ENCODE measurements at regions not wholly inside any gene's neighbourhood (a gene's known extent, or its start where the extent isn't known, plus 50 kb on each side); places are given as distances from the start of the nearest gene placed in this dataset.

- Histone ChIP-seq H2AFZ (ENCODE audit: low read length) (no peak overlapping the region), H3K9ac (ENCODE audit: low read length) (no peak overlapping the region), H3K79me2 (ENCODE audit: low read length) (no peaks in the 10 kb centered on the region), H3K4me2 (ENCODE audit: low read depth, low read length, poor library complexity, severe bottlenecking) (no peak overlapping the region), H3K36me3 (ENCODE audit: insufficient read depth, low read length) (no peaks in the 10 kb centered on the region), H3K4me3 (ENCODE audit: low read length) (no peak overlapping the region), H4K20me1 (ENCODE audit: insufficient read depth, low read depth, low read length) (no peaks in the 10 kb centered on the region), H3K4me1 (ENCODE audit: low read length) (no peaks in the 10 kb centered on the region), H3K27me3 (ENCODE audit: low read length) (no peaks in the 10 kb centered on the region), H3K9me3 (ENCODE audit: low read length) (no peaks in the 10 kb centered on the region), H3K27ac (ENCODE audit: low read length) (no peak overlapping the region), H3K9me2 (replicated peaks; ENCODE audit: insufficient read depth, low read length) (no peaks in the 10 kb centered on the region)
- DNase-seq = no peak
Measured at GRCh38 chr2:14420851-14421250, 211.7 kb upstream of the LRATD1 start.

DNA sequence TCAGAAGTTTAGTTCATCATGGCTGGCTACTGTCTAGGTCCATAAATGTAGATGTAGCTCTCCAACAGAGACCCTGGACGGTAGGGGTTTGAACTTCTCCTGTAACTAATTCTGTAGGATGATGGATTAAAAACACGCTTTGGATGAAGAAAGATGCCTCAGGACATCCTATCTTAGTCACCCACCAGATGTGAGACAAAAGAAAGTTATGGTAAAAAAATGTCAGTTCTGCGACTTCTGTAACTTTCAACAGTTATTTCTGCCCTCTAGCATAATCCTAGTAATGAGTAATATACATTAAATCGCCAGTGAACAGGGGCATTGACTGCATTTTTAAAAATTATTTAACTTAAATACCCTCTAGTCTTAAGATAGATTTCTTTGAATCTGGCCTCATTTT, 210.1 kb upstream of the LRATD1 start:
- Histone ChIP-seq H3K9me2 (replicated peaks; ENCODE audit: insufficient read depth, low read length) (no peaks in the 10 kb centered on the region), H3K27ac (ENCODE audit: low read length) (no peak overlapping the region), H2AFZ (ENCODE audit: low read length) (no peak overlapping the region), H3K9ac (ENCODE audit: low read length) (no peak overlapping the region), H3K4me2 (ENCODE audit: low read depth, low read length, poor library complexity, severe bottlenecking) (no peak overlapping the region), H3K27me3 (ENCODE audit: low read length) (no peaks in the 10 kb centered on the region), H4K20me1 (ENCODE audit: insufficient read depth, low read depth, low read length) (no peaks in the 10 kb centered on the region), H3K4me3 (ENCODE audit: low read length) (no peak overlapping the region), H3K9me3 (ENCODE audit: low read length) (no peaks in the 10 kb centered on the region; the same call in 1 of the 2 replicates), H3K36me3 (ENCODE audit: insufficient read depth, low read length) (no peaks in the 10 kb centered on the region), H3K79me2 (ENCODE audit: low read length) (no peaks in the 10 kb centered on the region), H3K4me1 (ENCODE audit: low read length) (no peaks in the 10 kb centered on the region)
- no peak for DNase-seq

DNA sequence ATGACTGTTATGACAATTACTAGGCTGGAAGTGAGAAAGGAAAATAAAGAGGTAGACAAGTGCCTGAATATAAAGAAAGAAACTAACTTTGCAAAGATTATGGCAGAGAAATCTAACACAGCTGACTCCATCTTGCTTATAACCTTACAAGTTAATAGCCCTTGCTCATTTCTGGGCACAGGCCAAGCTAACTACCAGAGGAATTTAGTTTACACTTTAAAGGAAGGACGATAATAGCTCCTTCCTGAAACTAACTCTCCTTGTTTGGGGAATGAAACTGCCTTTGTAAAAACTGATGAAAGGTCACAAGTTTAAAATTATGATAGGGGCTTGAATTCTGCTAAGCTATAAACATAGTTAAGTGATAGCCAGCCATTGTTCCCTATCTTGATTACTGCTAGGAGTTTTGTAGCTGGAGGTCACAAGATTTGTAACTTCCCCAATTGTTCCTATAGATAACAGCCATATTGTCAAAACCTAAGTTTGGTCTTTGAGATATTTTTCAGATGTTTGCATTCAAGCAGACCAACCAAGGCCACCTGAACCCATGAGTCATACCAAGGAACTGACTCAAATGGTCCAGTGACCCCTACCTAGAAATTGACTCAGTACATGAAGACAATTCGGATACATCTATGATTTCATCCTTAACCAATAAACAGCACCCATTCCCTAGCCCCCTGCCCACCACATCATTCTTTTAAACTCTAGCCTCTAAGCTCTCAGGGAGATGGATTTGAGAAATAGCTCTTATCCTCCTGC, 209.2 kb upstream of the LRATD1 start:
- H2AFZ ChIP-seq (ENCODE audit: low read length) = no peak overlapping the region
- H3K9ac ChIP-seq (ENCODE audit: low read length) = no peak overlapping the region
- H3K9me2 ChIP-seq (replicated peaks; ENCODE audit: insufficient read depth, low read length) = no peaks in the 10 kb centered on the region
- no peak overlapping the region for H3K27ac ChIP-seq (ENCODE audit: low read length)
- no peaks in the 10 kb centered on the region for H3K27me3 ChIP-seq (ENCODE audit: low read length)
- H4K20me1 ChIP-seq (ENCODE audit: insufficient read depth, low read depth, low read length) = no peaks in the 10 kb centered on the region
- DNase-seq = no peak
- H3K79me2 ChIP-seq (ENCODE audit: low read length) = no peaks in the 10 kb centered on the region
- no peak overlapping the region for H3K4me3 ChIP-seq (ENCODE audit: low read length)
- H3K4me1 ChIP-seq (ENCODE audit: low read length) = no peaks in the 10 kb centered on the region
- no peaks in the 10 kb centered on the region; the same call in 1 of the 2 replicates for H3K9me3 ChIP-seq (ENCODE audit: low read length)
- no peaks in the 10 kb centered on the region for H3K36me3 ChIP-seq (ENCODE audit: insufficient read depth, low read length)
- H3K4me2 ChIP-seq (ENCODE audit: low read depth, low read length, poor library complexity, severe bottlenecking) = no peak overlapping the region

GRCh38 chr2:14424478-14425390, 207.8 kb upstream of the LRATD1 start:
- no peaks in the 10 kb centered on the region for H3K36me3 ChIP-seq (ENCODE audit: insufficient read depth, low read length)
- H3K4me1 ChIP-seq (ENCODE audit: low read length) = no peaks in the 10 kb centered on the region
- H3K4me3 ChIP-seq (ENCODE audit: low read length) = no peak overlapping the region
- no peaks in the 10 kb centered on the region for H3K79me2 ChIP-seq (ENCODE audit: low read length)
- no peak overlapping the region for H3K9ac ChIP-seq (ENCODE audit: low read length)
- no peak overlapping the region for H3K27ac ChIP-seq (ENCODE audit: low read length)
- H3K9me3 ChIP-seq (ENCODE audit: low read length) = no peaks in the 10 kb centered on the region; the same call in 1 of the 2 replicates
- no peak overlapping the region for H3K4me2 ChIP-seq (ENCODE audit: low read depth, low read length, poor library complexity, severe bottlenecking)
- no peaks in the 10 kb centered on the region for H3K9me2 ChIP-seq (replicated peaks; ENCODE audit: insufficient read depth, low read length)
- H3K27me3 ChIP-seq (ENCODE audit: low read length) = no peaks in the 10 kb centered on the region
- no peak for DNase-seq
- no peak overlapping the region for H2AFZ ChIP-seq (ENCODE audit: low read length)
- no peaks in the 10 kb centered on the region for H4K20me1 ChIP-seq (ENCODE audit: insufficient read depth, low read depth, low read length)

DNA sequence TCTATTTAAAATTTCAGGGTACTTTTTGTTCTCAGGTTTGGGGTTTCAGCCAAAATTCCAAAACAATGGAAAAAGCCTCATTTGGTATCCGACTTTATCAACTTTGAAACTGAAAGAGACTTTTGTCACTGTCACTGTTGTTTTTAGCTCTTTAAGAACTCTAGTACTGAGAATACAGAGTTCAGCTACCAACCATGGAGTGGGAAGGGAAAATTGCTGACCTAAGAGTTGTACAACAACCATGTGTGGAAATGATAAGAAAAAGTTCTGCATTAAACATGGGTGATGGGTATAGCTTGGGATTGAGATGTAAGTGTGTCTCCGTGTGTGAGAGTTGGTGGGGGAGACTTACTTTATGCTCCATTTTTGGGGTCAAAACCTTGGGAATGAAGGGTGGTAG, 206.6 kb upstream of the LRATD1 start:
- H3K9ac ChIP-seq (ENCODE audit: low read length) = no peak overlapping the region
- no peaks in the 10 kb centered on the region for H3K27me3 ChIP-seq (ENCODE audit: low read length)
- H3K4me1 ChIP-seq (ENCODE audit: low read length) = no peaks in the 10 kb centered on the region
- no peak for DNase-seq
- no peaks in the 10 kb centered on the region for H3K36me3 ChIP-seq (ENCODE audit: insufficient read depth, low read length)
- H3K9me2 ChIP-seq (replicated peaks; ENCODE audit: insufficient read depth, low read length) = no peaks in the 10 kb centered on the region
- H3K4me2 ChIP-seq (ENCODE audit: low read depth, low read length, poor library complexity, severe bottlenecking) = no peak overlapping the region
- H3K27ac ChIP-seq (ENCODE audit: low read length) = no peak overlapping the region
- no peak overlapping the region for H2AFZ ChIP-seq (ENCODE audit: low read length)
- H3K9me3 ChIP-seq (ENCODE audit: low read length) = no peaks in the 10 kb centered on the region; the same call in 1 of the 2 replicates
- no peaks in the 10 kb centered on the region for H4K20me1 ChIP-seq (ENCODE audit: insufficient read depth, low read depth, low read length)
- no peaks in the 10 kb centered on the region for H3K79me2 ChIP-seq (ENCODE audit: low read length)
- H3K4me3 ChIP-seq (ENCODE audit: low read length) = no peak overlapping the region

DNA sequence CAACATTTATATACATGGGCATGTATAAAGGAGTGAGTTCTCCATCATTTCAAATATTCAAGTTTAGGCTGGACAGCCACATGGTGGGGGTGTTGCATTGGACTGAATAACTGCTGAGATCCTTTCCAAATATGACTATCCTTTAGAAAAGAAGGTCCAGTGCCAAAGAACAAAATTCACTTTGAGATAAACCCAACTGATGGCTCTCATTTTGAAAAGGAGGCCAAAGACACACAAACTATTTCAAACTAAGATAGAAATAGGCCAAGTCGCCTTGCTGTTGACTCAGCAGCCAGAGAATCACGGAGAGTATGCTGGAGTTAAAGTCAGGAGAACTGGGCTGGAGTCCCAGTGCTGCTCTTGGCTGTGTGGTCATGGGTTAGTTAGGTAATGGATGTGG, 204.5 kb upstream of the LRATD1 start:
- no peaks in the 10 kb centered on the region for H3K79me2 ChIP-seq (ENCODE audit: low read length)
- no peak for DNase-seq

DNA sequence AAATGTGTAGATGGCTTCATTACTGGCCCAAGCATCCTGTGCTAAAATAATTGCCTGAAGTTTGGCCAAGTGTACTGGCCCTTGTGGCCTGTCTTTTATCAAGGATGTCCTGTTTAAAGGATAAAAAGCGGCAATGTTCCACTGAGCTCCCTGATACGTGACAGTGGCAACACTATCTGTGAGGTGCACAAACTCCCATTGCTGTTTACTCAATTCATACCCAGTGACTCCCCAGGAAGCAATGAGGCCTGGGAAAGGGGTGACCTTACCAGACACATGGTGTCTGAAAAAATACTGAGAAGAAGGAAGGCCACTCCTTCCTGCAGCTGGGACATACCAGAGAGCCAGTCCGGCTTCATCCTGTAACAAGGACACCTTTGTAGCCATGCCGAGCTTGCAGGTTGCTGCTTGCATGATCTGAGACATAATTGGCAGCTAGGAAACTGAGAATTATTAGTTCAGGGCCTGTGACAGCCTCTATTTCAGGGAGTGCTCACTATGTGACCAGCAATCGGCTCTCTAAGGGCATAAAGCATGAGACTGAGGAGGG, 198.5 kb upstream of the LRATD1 start:
- Histone ChIP-seq H3K4me3 (ENCODE audit: low read length) (no peak overlapping the region), H4K20me1 (ENCODE audit: insufficient read depth, low read depth, low read length) (no peaks in the 10 kb centered on the region), H3K79me2 (ENCODE audit: low read length) (no peaks in the 10 kb centered on the region), H3K9me2 (replicated peaks; ENCODE audit: insufficient read depth, low read length) (no peaks in the 10 kb centered on the region), H3K9ac (ENCODE audit: low read length) (no peak overlapping the region), H2AFZ (ENCODE audit: low read length) (no peak overlapping the region), H3K4me1 (ENCODE audit: low read length) (no peaks in the 10 kb centered on the region), H3K9me3 (ENCODE audit: low read length) (no peaks in the 10 kb centered on the region), H3K27me3 (ENCODE audit: low read length) (no peaks in the 10 kb centered on the region), H3K27ac (ENCODE audit: low read length) (no peak overlapping the region), H3K36me3 (ENCODE audit: insufficient read depth, low read length) (no peaks in the 10 kb centered on the region), H3K4me2 (ENCODE audit: low read depth, low read length, poor library complexity, severe bottlenecking) (no peak overlapping the region)
- DNase-seq = no peak

More for the DNA sequence above, 204.5 kb upstream of the LRATD1 start:
- Histone ChIP-seq H2AFZ (ENCODE audit: low read length) (no peak overlapping the region), H3K4me3 (ENCODE audit: low read length) (no peak overlapping the region), H3K27me3 (ENCODE audit: low read length) (no peaks in the 10 kb centered on the region), H3K9me3 (ENCODE audit: low read length) (no peaks in the 10 kb centered on the region; the same call in 1 of the 2 replicates), H3K9me2 (replicated peaks; ENCODE audit: insufficient read depth, low read length) (no peaks in the 10 kb centered on the region), H3K4me2 (ENCODE audit: low read depth, low read length, poor library complexity, severe bottlenecking) (no peak overlapping the region), H4K20me1 (ENCODE audit: insufficient read depth, low read depth, low read length) (no peaks in the 10 kb centered on the region), H3K27ac (ENCODE audit: low read length) (no peak overlapping the region), H3K4me1 (ENCODE audit: low read length) (no peaks in the 10 kb centered on the region), H3K9ac (ENCODE audit: low read length) (no peak overlapping the region), H3K36me3 (ENCODE audit: insufficient read depth, low read length) (no peaks in the 10 kb centered on the region)

- H2AFZ ChIP-seq (ENCODE audit: low read length) = no peak overlapping the region
- H3K4me3 ChIP-seq (ENCODE audit: low read length) = no peak overlapping the region
- no peak overlapping the region for H3K27ac ChIP-seq (ENCODE audit: low read length)
- no peaks in the 10 kb centered on the region for H3K9me2 ChIP-seq (replicated peaks; ENCODE audit: insufficient read depth, low read length)
- no peak overlapping the region for H3K4me2 ChIP-seq (ENCODE audit: low read depth, low read length, poor library complexity, severe bottlenecking)
- no peaks in the 10 kb centered on the region for H3K79me2 ChIP-seq (ENCODE audit: low read length)
- no peaks in the 10 kb centered on the region for H3K4me1 ChIP-seq (ENCODE audit: low read length)
- peaks cover 4% of the 10 kb centered on the region for H3K9me3 ChIP-seq (ENCODE audit: low read length)
- no peaks in the 10 kb centered on the region for H3K27me3 ChIP-seq (ENCODE audit: low read length)
- no peak for DNase-seq
- H4K20me1 ChIP-seq (ENCODE audit: insufficient read depth, low read depth, low read length) = no peaks in the 10 kb centered on the region
- H3K36me3 ChIP-seq (ENCODE audit: insufficient read depth, low read length) = no peaks in the 10 kb centered on the region
- no peak overlapping the region for H3K9ac ChIP-seq (ENCODE audit: low read length)
Measured at GRCh38 chr2:14445670-14446069, 186.8 kb upstream of the LRATD1 start.

All from Karpas-422 (cell line).